Germinal center (tissue), 1 donor: ENCODE measurements at regions not wholly inside any gene's neighbourhood (a gene's known extent, or its start where the extent isn't known, plus 50 kb on each side); places are given as distances from the start of the nearest gene placed in this dataset.

Source experiments
- DNase-seq: peaks from one replicate; pipeline ENCODE4 v3.0.0; 2012; ENCODE audit warnings: mixed read lengths, low spot score

DNA sequence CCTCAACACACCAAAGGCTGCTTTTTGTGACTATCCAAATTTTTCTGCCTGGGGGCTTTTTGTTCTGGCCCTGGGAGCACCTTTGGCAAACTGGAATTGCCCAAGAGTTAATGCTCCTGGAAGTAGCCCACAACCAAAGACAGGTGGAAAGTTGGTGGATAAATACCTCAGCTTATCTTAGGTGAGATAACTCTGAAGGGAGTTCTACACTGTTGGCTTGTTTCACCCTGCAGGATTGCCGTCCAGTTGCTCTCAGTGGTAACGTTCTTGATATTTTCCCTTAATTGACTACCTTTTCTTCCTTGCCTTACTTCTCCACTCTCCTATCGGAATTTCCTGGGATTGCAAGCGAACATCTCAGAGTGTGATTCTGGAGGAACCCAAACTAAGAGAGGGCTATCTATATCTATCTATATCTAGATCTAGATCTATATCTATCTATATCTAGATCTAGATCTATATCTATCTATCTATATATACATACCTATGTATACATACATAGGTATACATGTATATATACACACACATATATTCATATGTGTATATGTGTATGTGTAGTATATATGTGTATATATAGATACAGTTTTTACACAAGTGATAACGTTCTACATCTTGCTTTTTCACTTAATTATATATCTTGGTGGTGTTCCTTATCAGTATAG is 82.6 kb upstream of the DHX15 start:
- no peak for DNase-seq

DNA sequence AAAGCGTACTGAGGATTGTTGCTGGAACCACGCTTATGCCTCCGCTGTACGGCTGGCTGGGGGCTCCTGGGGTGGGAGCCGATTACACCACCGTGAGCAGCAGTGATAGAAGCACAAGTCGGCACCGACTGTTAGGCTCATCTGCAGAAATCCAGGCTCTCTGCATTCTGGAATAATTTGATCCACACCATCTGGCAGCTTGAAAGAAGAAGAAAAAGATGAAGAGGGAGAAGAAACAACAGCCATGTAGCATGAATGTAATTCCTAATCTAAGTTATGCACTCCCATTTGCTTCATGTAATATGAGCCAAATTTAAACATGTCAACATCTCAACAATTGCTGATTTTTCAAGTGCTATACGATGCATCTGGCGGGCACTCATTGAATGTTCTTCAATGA is 84.6 kb upstream of the DHX15 start:
- no peak for DNase-seq

DNA sequence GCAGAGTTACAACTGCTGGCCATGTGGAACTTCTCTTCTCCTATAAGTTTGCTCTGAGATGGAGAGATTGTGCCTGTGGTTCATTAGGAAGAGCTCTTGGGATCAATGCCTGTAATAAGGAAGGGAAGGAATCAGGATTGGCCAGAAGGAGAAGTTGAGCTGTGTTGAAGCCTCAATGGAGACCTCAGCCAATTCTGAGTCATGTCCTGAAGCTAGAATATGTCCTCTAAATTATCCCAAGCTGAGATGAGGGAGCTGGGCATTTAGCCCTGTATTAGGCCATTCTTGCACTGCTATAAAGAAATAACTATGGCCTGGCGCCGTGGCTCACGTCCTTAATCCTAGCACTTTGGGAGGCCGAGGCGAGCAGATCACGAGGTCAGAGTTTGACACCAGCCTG is 85.4 kb upstream of the DHX15 start:
- no peak for DNase-seq

DNA sequence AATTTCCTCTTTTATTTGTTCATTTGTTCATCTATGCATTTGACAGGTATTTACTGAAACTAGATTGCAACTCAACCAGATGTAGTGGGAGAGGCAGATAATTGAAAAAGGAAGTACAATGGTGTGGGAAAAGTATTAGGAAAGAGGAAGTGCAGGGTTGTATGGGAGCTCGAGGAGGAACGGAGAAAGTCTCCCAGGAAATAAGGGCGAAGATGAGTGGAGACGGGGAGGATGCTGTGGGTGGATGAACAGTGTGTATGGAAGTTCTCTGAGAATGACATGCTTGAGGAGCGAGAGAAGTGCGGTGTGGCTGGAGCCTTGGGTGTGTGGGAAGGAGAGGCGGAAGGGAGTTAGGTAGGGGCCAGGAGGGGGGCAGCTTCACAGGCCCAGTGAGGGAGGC is 87.5 kb upstream of the DHX15 start:
- no peak for DNase-seq

DNA sequence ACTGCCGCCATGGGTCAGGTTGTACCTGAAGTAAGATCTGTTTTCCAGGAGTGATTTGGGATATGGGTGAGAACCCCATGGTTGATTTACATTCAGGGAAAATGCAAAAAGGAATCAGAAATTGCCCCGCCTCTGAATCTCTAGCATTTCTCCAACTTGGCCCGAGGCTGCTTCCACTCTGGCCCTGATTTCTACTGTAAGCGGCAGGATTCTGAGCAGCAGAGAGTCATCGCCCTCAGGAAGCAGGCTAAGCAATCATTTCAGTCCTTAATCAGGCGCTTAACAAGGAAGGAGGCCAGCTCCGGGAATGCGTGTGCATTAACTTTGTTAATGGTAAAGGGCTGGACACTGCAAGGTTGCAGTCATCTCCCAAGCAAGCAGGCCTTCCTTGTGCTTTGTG is 88.5 kb upstream of the DHX15 start:
- no peak for DNase-seq

DNA sequence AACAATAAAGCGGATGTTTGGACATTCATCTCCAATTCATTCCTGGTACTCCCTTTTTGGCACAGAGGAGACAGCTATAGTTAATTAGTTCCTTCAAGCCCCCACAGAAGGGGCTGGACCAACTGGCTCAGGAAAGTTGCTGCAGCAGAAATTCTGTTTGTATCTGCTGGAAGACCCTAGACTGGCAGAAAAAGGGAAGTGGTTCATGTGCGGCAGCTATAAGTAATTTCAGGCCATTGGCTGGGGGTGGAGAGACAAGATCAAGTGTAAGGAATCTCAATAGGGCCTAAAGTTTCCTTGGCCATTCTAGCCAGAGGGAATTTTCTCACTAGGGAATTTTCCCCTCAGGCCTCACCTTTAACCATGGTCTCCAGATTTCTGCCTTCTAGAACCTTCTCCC is 89.9 kb upstream of the DHX15 start:
- no peak for DNase-seq

DNA sequence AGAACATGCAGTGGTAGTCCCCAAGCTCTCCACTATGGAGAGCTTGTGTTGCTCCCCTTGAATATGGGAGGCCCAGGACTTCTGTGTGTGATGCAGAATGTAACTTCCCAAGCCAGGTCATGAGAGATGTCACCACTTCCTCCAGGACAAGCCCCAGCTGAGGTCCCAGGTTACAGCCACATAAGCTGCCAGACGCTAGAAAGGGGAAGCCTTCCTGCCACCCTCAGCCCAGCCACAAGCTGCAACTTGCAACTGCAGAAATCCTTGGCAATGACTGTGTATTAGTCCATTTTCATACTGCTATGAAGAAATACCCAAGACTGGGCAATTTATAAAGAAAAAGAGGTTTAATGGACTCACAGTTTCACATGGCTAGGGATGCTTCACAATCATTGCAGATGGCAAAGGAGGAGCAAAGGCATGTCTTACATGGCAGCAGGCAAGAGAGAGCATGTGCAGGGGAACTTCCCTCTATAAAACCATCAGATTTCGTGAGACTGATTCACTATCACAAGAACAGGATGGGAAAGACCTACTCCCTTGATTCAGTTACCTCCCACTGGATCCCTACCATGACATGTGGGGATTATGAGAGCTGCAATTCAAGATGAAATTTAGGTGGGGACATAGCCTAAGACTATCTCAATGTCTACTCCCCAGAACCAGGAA is 91.5 kb upstream of the DHX15 start:
- DNase-seq: no peak

DNA sequence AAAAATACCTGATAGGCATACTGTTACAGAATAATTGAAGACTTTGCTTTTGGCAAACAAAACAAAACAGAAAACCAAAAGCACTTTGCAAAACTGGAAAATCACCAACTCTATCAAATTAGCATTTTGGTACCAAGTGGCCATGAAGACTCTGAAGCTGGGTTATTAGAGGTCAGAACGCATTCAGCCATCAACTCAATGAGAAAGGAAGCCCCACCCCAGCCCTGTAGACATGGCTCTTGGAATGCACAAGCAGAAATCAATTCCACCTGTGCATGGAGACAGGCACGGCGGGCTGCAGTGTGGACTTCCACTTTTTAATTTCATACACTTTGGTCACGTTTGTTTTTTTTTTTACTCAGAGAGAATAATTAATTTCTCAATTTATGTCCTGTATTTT is 93.6 kb upstream of the DHX15 start:
- DNase-seq: no peak

DNA sequence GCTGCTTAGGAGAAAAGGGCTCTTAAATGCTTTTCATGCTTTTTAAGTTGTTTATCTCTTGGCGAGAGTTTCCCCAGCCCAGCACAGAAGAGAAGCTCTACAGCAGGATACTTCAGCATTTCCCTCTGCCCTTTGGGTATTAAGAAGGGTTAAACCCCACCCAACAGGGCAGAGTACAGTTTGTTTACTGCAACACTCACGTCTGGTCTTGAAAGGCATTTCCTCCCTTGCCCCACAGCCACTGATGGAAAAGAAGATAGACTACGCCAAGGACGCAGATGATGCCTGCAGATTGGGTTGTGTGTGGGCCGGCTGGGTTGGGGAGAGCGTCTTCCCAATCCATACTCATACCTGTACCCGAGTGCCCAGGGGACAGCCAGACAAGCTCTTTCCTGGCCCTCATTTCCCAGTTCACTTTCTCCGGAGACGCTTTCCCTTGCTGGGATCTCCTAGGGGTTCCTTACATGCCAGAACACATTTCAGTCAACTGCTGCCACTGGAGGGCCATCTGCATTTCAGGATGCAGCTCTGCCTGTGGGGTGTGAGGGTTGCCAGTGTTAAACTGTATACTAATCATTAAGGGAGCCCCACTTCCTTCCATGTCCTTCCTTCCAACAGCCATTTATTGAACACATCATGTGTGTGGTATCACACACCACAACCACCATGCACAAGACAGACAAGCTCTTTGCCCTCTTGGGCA is 96.5 kb upstream of the DHX15 start:
- no peak for DNase-seq

DNA sequence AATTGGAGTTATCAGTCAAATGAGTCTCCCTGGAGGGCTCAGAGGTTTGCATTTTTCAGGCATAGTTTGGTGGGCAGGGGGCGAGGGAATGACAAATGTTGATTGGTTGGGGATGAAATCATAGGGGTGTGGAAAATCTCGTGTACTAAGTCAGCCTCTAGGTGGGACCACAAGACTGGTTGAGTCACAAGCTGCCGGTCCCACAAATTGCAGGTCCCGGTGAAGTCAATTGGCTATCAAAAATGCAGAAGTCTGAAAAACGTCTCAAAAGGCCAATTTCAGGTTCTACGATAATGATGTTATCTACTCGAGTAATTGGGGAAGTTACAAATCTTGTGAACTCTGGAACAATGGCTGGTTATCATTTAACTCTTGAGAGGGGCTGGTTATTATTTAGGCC is 98.8 kb upstream of the DHX15 start:
- DNase-seq: no peak

DNA sequence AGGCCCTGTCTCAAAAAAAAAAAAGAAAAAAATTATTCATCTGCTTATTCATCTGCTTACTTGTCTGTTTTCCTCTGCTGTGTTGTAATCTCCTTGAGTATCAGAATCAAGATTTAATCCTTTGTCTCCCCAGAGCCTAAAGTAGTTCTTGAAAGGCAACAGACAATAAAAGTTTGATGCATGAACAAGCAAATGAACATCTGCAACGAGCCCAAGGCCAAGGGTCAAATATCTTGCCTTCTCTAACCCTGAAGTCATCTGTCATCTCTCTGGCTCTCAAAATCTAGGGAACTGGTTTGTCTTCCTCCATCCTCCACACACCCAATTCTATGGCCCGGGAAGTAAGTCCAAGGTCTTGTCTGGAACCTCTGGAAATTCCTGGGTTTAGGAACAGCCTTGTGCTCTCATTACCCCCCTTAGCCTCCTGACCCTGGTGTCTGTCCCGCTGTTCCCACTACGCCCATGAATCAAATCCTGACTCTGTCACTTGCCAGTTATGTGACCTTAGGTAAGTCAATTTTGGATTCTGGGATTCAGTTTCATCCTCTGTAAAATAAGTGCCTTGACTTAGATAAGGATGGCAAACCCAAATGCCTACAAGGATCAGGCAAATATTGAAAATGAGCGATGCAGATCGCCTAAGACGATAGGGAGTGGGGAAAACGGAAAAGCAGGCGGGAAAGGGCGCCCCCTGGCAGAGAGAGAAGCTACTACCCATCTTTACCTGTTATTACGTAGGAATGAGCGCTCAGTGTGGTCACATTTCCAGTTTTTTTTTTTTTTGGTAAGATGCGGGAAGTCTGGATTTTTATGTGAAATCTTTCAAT is 102.7 kb upstream of the DHX15 start:
- peak; percentile 14 for DNase-seq

DNA sequence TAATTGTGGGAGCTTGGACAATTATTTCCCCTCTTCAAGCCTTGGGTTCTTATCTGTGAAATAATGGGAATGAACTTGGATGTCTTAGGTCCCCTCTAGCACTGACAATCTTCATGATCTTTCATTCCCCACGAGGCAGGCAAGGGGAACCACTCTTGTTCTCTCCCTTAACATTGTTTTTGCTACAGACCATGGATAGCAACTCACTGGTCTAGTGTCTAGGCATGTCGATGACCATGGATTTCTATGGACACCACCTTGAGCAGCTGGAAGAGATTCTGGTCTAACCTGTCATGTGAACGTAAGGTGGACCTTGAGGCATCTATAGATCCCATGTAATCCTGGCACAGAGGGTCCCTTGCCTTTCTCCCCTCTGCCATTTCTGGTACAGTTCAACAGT is 104.1 kb upstream of the DHX15 start:
- DNase-seq: no peak

DNA sequence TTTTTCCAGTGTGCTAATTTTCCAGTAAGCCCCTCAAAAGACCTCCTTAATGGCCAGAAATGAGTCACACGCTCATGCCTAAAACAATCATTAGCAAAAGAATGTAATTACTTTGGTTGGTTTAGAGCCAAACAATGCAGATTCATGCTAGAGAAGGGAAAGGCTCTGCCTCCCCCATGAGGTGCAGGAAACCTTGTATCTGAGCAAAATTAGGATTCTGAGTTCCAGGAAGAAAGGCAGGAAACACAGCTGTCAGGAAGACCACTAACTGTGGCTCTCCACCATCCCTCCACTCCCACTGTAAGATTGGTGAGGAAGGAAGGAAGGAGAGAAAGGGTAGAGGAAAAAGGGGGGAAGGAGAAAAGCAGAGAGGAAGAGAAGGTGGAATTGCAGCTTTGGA is 104.9 kb upstream of the DHX15 start:
- DNase-seq: no peak

DNA sequence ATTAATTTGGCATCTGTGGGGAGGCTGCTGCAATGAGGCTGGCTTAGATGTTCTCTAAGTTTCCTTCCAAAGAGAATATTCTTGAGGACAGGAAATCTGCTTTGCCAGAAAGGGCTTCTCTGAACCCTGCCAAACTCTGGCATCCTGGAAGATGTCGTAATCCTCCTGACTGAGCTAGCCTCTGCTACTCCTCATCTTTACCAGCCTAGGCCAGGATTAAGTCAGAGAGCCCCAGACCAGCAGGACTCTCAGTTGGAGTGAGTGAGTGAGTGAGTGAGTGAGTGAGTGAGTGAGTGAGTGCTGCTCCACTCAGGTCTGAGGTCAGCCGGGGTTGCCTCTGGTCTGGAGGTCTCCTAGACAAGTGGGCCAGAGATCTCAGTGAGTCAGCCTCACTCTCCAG is 104.9 kb upstream of the SOD3 start:
- DNase-seq: no peak

DNA sequence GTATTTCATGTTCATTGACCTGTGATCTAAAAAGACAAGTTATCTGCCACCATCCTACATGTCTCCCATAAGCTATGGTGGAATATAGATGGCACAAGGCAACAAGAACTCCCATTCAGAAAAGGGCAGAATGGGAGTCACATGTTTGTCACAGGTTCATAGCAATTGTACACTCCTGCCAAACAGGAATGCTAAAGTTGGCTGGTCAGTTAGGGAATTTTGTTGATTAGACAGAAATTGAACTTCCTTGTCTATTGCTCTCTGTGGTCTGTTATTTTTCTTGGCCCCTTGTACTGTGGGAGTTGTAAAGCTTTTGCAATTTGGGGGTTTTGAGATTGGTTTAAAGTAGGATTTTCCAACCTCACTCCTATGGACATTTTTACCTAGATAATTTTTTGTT is 101.7 kb upstream of the SOD3 start:
- no peak for DNase-seq

DNA sequence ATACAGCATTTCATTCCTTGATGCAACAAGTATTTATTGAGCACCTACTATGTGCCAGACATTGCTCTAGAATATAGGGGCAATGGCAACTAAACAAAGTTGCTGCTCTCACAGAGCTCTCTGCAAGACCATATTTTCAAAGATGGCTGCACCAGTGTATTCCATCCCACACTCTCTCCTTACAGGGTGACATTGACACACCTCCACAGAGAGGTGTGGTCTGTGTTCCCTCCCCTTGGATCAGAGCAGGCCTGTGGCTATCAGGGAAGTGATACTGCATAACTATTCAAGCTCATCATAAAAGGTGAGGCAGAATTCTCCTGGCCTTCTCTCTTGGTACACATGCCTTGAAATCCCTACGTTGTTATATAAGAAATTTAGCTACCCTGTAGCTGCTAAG is 95.3 kb upstream of the SOD3 start:
- DNase-seq: no peak

DNA sequence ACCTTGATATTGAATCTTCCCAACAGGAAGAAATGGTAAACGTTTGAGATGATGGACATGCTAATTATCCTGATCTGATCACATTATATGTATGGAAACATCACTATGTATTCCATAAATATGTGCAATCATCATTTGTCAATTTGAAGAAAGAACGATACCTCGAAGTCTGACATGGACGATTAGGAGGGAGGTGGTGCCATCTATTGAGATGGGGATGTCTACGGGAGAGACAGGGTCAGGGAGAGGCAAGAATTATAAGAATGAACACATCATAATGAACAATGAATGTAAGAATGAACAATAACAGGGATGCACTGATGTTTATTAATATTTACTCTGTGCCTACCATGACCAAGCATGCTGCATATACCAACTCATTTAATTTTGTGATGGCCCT is 93.7 kb upstream of the SOD3 start:
- no peak for DNase-seq

DNA sequence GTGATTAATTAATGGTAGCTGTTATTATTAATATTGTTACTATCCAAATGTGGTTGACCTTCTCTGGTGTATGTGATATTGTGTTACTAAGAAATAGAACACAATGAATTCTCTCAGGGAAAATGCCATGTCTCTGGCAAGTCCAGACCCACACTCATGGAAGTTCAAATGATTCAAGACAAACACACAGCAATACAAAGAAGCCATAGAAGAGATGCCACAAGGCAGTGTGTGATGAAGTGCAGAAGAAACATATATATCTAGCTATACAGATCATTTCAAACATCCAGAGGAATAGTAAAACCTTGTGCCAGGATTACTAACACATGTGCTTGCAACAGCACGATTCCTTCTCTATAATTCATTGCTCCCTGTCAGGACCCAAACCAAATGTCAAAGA is 93.1 kb upstream of the SOD3 start:
- DNase-seq: no peak

DNA sequence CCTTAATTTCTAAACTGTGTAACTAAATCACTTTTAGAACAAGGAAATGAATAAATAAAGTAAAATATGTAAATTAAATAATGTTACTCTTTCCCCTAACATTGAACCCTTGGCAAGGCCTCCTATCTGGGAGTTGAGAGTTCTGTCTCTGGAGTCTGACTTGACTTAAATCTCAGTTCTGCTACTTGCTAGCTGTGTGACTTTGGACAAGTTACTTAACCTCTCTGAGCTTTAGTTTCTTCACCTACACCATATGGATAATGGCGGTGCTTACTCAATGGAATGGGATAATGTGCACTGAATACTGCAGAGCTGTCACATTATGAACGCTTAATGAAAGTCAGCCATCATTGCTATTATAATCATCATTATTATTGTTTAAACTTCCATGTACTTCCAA is 92.1 kb upstream of the SOD3 start:
- DNase-seq: no peak

DNA sequence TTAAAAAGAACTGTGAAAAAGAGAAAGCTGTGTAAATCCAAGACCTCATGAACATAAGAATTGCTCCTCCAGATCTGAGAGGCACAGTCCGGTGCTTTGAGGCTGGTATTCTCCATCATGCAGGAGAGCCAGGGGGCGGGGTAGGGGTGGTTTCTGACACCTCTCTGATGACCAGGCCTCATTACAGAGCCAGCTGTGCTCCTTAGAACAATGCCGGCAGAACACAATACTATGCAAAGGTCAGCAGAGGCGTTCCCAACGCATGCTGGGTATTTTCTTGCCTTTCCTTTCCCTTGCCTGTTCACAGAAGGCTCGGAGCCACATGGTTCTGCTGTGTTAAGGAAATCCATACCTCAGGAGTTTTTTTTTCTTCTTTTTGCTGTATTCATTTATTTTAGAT is 91.2 kb upstream of the SOD3 start:
- no peak for DNase-seq

DNA sequence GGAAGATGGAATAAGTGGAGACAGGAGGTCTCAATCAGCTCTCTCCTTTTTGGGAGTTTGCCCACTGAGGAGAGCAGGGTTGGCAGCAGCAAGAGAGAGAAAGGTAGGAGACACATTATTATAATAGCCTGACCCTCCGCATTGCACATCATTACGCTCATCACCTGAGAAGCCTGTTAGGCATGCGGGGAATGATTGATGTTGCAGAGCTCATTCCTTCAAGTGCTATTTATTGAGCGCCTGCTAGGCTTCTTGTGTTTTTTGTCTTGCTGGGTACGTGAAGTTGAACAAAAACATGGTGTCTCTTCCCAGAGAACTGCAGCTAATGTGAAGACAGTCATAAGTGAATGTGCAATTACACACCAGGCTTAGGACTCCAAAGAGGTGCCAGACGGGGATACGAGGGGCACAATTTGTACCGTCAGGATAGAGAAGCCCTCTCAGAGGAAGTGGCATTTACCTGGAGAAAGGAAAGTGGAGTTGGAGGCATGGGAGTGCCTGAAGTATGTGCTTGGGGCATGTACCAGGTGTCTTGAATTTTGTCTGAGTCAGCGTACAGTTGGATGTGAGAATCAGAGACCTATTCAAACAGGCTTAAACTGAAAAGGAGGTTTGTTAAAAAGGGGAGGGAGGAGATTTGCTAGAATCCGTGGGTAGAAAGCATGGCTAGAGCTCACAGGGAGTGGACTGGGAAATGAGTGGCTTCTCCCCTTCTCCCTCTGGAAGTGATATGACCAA is 90.2 kb upstream of the SOD3 start:
- DNase-seq: no peak

DNA sequence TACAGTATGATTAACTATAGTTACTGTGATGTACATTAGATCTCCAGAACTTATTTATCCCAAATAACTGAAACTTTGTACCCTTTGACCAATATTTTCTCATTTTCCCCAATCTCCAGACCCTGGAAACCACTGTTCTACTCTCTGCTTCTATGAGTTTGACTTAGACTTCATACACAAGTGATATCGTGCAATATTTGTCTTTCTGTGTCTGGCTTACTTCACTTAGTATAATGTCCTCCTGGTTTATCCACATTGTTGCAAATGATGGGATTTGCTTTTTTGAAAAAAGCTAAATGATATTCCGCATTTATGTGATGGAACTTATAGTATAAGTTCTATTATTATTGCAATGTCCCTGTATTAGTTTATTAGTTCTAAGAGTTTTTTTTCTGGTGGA is 81.8 kb upstream of the SOD3 start:
- DNase-seq: no peak
